K562 (cell line): ENCODE measurements at regions not wholly inside any gene's neighbourhood (a gene's known extent, or its start where the extent isn't known, plus 50 kb on each side); places are given as distances from the start of the nearest gene placed in this dataset.

Experiments used
- COPS2 ChIP-seq: fragments of 450-650 bp; conservative IDR thresholded peaks from 2 replicates; pipeline ENCODE4 v1.6.1; 2016; ENCODE audit warnings: mild to moderate bottlenecking, moderate library complexity
- DACH1 ChIP-seq: fragments of 450-650 bp; IDR thresholded peaks from 2 replicates; pipeline ENCODE4 v1.6.1; 2018; ENCODE audit not compliant: partially characterized antibody
- EHMT2 ChIP-seq: fragments of 450-650 bp; IDR thresholded peaks from 2 replicates; pipeline ENCODE4 v1.6.1; 2018; ENCODE audit warnings: antibody characterized with exemption
- ELF2 ChIP-seq: fragments of 250-450 bp; sonication (Bioruptor Pico); IDR thresholded peaks from 2 replicates; pipeline ENCODE4 v1.5.0; 2021; ENCODE audit warnings: mild to moderate bottlenecking
- FOXJ2 ChIP-seq: fragments of 200-800 bp; sonication (Bioruptor generic); IDR thresholded peaks from 2 replicates; pipeline ENCODE4 v1.6.1; 2016; ENCODE audit warnings: missing genetic modification characterization, missing compliant biosample characterization
- GTF2B ChIP-seq: IDR thresholded peaks from 2 replicates; pipeline ENCODE4 v1.6.1; 2011; ENCODE audit not compliant: insufficient read length; ENCODE audit errors: extremely low read depth
- HNRNPK ChIP-seq: fragments of 200-400 bp; formaldehyde crosslinking; IDR thresholded peaks from one replicate; pipeline ENCODE4 v1.6.1; 2018; ENCODE audit warnings: mild to moderate bottlenecking, low read depth, low read length; ENCODE audit not compliant: poor library complexity, severe bottlenecking
- HNRNPUL1 ChIP-seq: fragments of 200-400 bp; formaldehyde crosslinking; IDR thresholded peaks from 2 replicates; pipeline ENCODE4 v1.6.1; 2017; ENCODE audit warnings: low read length
- HSF4 ChIP-seq: fragments of 250-450 bp; sonication (Bioruptor Pico); IDR thresholded peaks from 2 replicates; pipeline ENCODE4 v2.1.2; 2022; ENCODE audit warnings: mild to moderate bottlenecking, moderate library complexity, borderline replicate concordance
- ILF3 ChIP-seq: fragments of 450-650 bp; IDR thresholded peaks from 2 replicates; pipeline ENCODE4 v1.6.1; 2018; ENCODE audit warnings: antibody characterized with exemption, mild to moderate bottlenecking, moderate library complexity, borderline replicate concordance
- IRF2 ChIP-seq: sonication (generic); formaldehyde crosslinking; IDR thresholded peaks from 2 replicates; pipeline ENCODE4 v1.8.1; 2022; ENCODE audit warnings: mild to moderate bottlenecking, missing genetic modification reagents
- MEF2D ChIP-seq: conservative IDR thresholded peaks from 2 replicates; pipeline ENCODE4 v1.6.1; 2016; ENCODE audit warnings: low read depth, missing genetic modification characterization, missing compliant biosample characterization
- MTA3 ChIP-seq: fragments of 450-650 bp; formaldehyde crosslinking; IDR thresholded peaks from 2 replicates; pipeline ENCODE4 v1.6.1; 2017; ENCODE audit warnings: mild to moderate bottlenecking, borderline replicate concordance
- NFIC ChIP-seq: fragments of 450-650 bp; IDR thresholded peaks from 2 replicates; pipeline ENCODE4 v1.6.1; 2017; ENCODE audit warnings: mild to moderate bottlenecking, inconsistent platforms
- RBM39 ChIP-seq: fragments of 200-400 bp; formaldehyde crosslinking; optimal IDR thresholded peaks from 2 replicates; pipeline ENCODE3; 2018; ENCODE audit warnings: low read depth, low read length
- SMAD1 ChIP-seq: fragments of 150-350 bp; IDR thresholded peaks from 2 replicates; pipeline ENCODE4 v1.6.1; 2014; ENCODE audit warnings: low read length, low read depth; ENCODE audit not compliant: partially characterized antibody
- SREBF1 ChIP-seq: fragments of 150-350 bp; IDR thresholded peaks from 2 replicates; pipeline ENCODE4 v1.6.1; 2014; ENCODE audit warnings: antibody characterized with exemption, low read depth, low read length, borderline replicate concordance
- TAF1 ChIP-seq: IDR thresholded peaks from 2 replicates; pipeline ENCODE4 v1.6.1; 2011; ENCODE audit warnings: mild to moderate bottlenecking, low read length, moderate library complexity; ENCODE audit not compliant: insufficient read depth, control insufficient read depth, severe bottlenecking; ENCODE audit errors: extremely low read depth
- ZBED1 ChIP-seq: IDR thresholded peaks from 2 replicates; pipeline ENCODE4 v1.6.1; 2014
- ZMIZ1 ChIP-seq, 2 experiments: fragments of 150-350 bp in 1 of 2; IDR thresholded peaks; 2 replicates each; pipeline ENCODE4 v1.6.1; 2012 to 2016; ENCODE audit warnings: low read depth in 2 of 2, low read length in 2 of 2, mild to moderate bottlenecking in 1 of 2, moderate library complexity in 1 of 2
- ZNF143 ChIP-seq: sonication (generic); formaldehyde crosslinking; IDR thresholded peaks from 2 replicates; pipeline ENCODE4 v1.9.0; 2022; ENCODE audit warnings: mild to moderate bottlenecking, missing genetic modification reagents
- ZNF174 ChIP-seq: fragments of 250-450 bp; sonication (Bioruptor Pico); IDR thresholded peaks from 2 replicates; pipeline ENCODE4 v1.4.0; 2020; ENCODE audit warnings: mild to moderate bottlenecking
- ZNF175 ChIP-seq: fragments of 200-800 bp; sonication (Bioruptor generic); IDR thresholded peaks from 2 replicates; pipeline ENCODE4 v1.6.1; 2016; ENCODE audit warnings: low read depth, mild to moderate bottlenecking, missing genetic modification characterization, missing compliant biosample characterization
- ZNF449 ChIP-seq: fragments of 250-450 bp; sonication (Bioruptor Pico); IDR thresholded peaks from 2 replicates; pipeline ENCODE4 v1.8.0; 2022; ENCODE audit warnings: moderate library complexity, mild to moderate bottlenecking, inconsistent platforms

- TF ChIP-seq MTA3 (peak; percentile 68; the same call in 1 of the 2 replicates), HNRNPUL1 (no peak), SMAD1 (no peak), NFIC (peak; percentile 86), COPS2 (no peak), ILF3 (no peak), GTF2B (no peak), MEF2D (no peak), HNRNPK (no peak), ZNF175 (CRISPR knock-in tag) (no peak), FOXJ2 (tag) (no peak), ZNF174 (CRISPR knock-in tag) (no peak), SREBF1 (no peak), ELF2 (CRISPR knock-in tag) (no peak), DACH1 (peak; percentile 94), IRF2 (no peak), HSF4 (CRISPR knock-in tag) (no peak), RBM39 (no peak), ZNF449 (CRISPR knock-in tag) (no peak), EHMT2 (peak; percentile 57; the same call in 1 of the 2 replicates), ZBED1 (peak; percentile 78), ZNF143 (CRISPR knock-in tag) (no peak), ZMIZ1 (IDR thresholded peaks at IDR 0.05; ENCODE audit: low read depth in 2 of 2, low read length in 2 of 2) (no peak), TAF1 (peak; percentile 62)
Measured at GRCh38 chr2:12106440-12107080, 360.1 kb downstream of the LPIN1 start (continued).
